Cardiac septum (tissue), 1 donor: ENCODE measurements at regions not wholly inside any gene's neighbourhood (a gene's known extent, or its start where the extent isn't known, plus 50 kb on each side); places are given as distances from the start of the nearest gene placed in this dataset.

Source experiments
- DNase-seq: peaks from one replicate; pipeline ENCODE4 v3.0.0-alpha.2; 2020; ENCODE audit warnings: low spot score
- intact Hi-C: fragments of 100-400 bp; cut with DNase I; formaldehyde crosslinking; loops from one replicate; pipeline ENCODE4 v1.14.0; 2022
- donor health status: DM: no; HTN: no; CAD: no.

DNA sequence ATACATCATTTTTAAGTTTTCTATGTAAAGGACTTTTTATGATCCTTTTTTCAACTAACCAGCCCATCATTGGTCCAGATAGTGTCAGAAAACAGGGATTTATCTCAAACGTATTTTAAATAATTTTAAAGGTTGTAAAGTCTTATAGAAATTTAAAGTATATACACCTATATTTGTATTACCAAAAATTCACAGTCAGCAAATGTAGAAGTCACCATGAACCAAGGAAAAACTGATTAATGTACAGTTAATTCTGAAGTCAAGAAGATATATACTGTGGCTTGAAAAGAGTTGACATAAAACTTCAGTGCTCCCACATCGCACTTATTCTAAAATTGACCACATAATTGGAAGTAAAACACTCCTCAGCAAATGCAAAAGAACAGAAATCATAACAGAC lies 52.4 kb upstream of the MAP2 start:
- DNase-seq = no peak
- intact Hi-C loops = no loop called here
